Germinal center (tissue), 1 donor: ENCODE measurements at regions not wholly inside any gene's neighbourhood (a gene's known extent, or its start where the extent isn't known, plus 50 kb on each side); places are given as distances from the start of the nearest gene placed in this dataset.
"Not testable (repeated sequence)": the region's sequence is repeated elsewhere in the genome, so short reads cannot be mapped to it uniquely, and the experiment has no call there.

Experiments
- DNase-seq: peaks from one replicate; pipeline ENCODE4 v3.0.0; 2012; ENCODE audit warnings: mixed read lengths, low spot score

DNA sequence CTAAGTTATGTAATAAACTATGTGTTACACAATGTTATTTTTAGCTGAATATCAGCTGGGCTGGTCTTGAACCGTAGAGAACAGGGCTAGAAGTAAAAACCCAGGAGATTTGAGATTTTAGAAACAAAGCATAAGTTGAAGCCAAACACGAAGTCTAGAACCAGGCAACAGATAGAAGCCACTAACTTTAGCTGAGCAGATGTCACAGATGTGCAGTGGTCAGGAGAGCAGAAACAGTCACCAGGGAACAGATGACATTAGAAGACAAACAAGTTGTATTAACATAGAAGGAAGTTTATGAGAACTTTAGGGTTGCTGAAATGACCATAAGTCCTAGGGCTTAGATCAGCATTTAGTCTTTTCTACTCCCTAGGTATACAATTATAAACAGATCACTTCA lies 731.0 kb downstream of the ZNF385D start:
- DNase-seq, result no peak

DNA sequence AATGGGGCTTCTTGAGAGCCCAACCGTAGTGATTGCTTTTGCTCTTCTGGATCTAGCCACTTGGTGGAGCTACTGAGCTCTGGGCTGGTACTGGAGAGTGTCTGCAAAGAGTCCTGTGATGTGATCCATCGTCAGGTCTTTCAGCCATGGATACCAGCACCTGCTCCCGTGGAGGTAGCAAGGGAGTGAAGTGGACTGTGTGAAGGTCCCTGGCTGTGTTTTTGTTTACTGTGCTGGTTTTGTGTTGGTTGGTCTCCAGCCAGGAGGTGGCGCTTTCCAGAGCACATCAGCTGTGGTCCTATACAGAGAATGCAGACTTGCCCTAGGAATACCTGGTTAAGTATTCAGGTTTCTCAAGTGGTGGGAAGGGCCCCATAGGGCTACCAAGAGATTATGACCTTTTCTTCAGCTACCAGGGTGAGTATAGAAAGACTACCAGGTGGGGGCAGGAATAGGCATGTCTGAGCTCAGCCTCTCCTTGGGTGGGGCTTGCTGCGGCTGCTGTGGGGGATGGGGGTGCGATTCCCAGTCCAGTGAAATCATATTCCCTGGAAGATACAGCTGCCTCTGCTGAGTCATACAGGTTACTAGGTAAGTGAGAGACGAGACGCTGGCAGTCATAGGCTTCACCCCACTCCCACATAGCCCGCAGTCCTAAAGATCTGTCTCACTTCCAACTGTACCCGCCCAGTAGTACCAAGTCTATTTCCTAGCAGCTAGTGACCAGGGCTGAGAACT lies 733.7 kb downstream of the ZNF385D start:
- DNase-seq, result no peak

DNA sequence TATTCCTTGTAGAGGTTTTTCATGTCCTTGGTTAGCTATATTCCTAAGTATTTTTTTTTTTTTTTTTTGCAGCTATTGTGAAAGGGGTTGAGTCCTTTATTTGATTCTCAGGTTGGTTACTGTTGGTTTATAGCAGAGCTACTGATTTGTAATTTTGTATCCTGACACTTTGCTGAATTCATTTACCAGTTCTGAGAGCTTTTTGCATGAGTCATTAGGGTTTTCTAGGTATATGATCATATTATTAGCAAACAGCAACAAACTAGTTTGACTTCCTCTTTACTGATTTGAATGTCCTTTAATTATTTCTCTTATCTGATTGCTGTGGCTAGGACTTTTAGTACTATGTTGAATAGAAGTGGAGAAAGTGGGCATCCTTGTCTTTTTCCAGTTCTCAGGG lies 737.4 kb downstream of the ZNF385D start:
- DNase-seq, result no peak

DNA sequence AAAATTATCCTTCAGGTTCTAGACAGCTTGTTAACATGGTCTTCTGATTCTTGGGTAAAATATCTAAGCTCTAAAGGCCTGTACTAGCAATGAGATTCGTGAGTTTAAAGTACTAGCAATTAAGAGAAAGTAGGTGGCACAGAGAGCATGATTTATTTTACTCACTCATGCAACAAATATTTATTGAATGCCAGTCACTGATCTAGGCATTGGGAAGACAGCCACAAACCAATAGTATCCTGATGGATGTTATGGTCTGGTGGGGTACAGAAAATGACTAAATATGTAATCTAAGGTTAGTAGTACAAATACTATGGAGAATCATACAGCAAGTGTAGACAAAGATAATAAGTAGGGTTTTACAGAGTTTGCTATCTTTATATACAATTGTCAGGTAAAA lies 751.3 kb downstream of the ZNF385D start:
- DNase-seq, result no peak

DNA sequence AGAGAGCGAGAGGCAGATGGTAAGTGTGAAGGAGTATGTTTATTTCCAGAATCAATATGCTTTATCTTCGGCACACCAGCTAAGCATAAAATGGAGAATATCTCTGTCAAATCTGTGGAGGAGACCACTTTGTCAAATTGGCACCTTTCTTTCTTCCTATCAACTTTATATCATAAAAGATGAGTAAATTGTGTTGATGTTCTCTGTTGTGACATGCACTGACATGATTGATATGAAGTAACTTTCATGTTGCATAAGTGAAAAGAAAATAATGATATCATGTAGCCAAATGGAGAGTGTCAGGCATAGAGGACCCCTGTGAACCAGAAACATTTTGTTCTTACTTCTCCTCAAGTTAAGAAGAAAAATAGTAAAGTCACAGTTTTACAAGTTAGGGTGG lies 753.8 kb downstream of the ZNF385D start:
- no peak for DNase-seq

DNA sequence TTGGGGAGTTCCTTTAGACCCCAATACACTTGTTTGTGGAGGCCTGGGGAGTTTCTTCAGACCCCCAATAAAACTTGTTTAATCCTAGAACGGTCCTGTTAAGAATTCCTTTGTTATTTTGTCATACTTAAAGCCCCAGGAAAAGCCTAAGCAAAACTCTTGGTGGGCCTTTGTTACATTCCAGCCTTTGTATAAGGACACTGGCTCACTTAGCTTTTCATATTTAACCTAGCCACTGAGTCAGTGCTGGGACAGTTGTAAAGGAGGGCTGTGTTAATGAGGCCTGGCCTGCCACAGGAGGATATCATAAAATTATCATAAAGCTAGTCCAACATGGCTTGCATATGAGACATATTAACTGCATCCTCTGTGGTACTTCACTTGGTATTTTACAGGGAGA lies 760.1 kb downstream of the ZNF385D start:
- no peak for DNase-seq

DNA sequence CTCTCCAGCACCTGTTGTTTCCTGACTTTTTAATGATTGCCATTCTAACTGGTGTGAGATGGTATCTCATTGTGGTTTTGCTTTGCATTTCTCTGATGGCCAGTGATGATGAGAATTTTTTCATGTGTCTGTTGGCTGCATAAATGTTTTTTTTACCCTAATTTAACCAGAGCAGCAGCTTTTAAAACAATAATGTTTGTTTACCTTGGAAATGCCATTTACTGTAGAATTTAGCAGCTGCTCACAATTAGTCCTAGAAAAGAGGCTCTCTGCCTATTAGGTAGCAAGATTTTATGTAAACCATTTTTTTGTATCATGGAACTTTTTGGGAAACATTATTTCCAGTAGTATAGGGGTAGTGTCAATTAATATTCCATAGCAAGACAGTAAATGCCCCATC lies 761.4 kb downstream of the ZNF385D start:
- not testable (repeated sequence) for DNase-seq

DNA sequence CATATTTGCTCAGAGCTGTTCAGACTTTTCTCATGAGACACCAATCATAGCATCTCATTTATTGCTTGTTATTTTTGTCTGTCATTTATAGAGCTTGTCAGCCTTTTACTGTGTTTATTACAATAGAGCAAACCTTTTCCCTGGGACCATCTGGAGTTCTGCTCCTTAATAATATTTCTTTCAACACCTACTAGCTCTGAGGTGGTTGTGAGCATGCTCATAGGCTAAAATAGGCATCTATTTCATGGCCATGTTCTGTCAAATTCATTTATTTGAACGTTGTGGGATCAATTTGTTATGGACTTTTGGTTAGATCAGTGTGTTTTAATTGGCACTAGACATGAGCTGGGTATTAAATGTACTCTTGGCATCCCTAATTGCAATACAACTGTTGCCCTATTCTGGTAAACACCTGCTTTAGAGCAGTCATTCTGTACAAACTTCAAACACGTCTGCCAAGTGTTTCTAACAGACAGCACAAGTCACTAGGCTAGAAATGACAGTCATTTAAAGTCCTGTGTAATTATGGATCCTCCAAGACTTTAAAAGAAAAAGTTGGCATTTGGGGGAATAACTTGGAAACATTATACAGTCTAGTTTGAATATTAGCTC lies 766.3 kb downstream of the ZNF385D start:
- no peak for DNase-seq

DNA sequence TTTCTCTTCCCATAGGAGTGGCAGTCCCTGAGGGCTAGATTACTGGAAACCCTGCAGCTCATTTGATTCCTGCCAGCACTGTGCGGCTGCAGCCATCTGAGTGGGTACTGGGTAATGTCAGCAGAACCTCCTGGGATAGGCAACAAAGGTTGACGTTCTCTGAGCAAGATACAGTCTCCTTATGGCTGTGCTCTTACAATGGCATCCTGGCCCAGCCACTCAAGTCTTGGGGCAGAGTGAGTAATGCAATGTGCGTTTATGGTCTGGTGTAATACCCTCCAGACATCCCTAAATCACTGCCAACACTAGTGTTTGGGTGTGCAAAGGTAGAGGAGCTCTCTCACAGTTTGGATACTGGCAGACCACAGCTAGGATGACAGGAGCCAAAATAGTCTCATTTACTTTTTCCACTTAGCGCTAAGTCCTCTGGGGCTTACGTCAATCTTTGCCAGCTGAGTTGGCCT lies 775.8 kb downstream of the ZNF385D start:
- DNase-seq, result no peak

DNA sequence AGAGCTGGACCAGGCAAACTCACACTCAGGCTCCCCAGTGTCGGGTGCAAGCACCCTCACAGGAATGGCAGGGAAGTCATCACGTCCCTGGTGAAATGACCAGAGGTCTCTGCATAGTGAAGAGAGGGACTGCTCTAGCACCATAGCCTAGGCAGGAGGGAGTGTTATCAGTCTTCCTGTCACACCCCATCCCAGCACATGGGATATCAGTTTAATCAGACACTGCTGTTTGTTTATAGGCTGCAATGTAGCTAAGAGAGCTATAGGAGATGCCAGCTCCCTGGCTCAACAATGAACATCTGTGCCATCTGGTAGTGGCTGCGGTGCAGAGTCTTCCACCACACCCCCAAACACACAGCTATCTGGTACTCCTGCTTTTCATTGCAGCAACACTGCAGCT lies 776.6 kb downstream of the ZNF385D start:
- no peak for DNase-seq

DNA sequence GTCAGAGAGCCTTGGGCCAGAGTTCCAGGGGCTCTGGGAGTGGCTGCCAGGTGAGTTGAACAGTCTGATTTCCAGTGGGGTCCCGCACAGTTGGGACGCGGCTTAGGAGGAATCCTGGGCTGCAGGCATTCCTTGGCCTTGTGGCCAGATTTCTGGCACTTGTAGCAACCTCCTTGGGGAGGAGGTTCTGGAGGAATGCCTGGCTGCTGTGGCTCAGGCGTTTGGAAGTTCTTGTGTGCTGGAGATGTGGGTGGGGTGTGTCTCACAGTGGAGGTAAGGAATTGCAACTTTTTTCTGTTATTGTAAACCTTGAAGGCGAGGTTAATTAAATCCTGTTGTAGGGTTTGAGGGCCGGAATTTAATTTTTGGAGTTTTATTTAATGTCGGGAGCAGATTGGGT lies 780.2 kb downstream of the ZNF385D start:
- not testable (repeated sequence) for DNase-seq

DNA sequence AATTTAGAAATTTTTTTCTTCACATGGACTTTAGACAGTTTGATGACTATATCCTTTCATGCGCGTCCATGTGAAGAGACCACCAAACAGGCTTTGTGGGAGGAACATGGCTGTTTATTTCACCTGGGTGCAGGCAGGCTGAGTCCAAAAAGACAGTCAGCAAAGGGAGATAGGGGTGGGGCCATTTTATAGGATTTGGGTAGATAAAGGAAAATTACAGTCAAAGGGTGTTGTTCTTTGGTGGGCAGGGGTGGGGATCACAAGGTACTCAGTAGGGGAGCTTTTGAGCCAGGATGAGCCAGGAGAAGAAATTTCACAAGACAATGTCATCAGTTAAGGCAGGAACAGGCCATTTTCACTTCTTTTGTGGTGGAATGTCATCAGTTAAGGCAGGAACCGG lies 781.5 kb upstream of the SGO1 start:
- DNase-seq, result not testable (repeated sequence)

DNA sequence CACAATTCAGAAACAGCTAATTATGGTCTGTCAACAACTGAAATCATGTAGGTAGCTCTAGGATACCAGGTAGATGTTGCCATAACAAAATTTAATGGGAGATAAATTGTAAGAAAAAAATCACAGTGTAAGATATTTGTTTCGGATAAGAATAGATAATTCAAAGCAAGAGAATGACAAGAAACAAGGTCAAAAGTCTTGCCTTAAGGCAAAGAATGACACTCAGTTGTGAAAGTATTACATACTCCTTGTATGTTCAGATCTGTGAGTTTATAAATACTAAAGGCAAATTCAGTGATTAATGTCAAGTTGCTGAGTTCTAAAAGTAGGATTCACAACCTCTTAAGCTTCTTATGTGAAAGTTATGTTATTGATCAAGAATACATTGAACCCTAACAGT lies 772.2 kb upstream of the SGO1 start:
- DNase-seq, result no peak

DNA sequence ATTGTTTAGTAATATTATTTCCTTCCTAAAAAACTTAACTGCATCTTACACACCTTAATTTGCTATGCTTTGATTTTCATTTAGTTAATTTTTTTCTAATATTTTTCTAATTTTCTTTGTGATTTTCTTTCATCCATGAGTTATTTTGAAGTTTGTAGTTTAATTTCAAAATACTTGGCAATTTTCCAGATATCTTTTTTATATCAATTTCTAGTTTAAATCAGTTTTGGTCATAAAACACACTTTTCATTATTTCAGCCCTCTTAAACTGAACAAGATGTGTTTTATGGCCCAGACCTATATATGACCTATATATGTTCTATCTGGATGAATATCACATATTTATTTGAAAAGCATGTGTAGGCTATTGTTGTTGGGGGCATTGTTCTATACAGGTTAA lies 759.9 kb upstream of the SGO1 start:
- DNase-seq, result no peak

DNA sequence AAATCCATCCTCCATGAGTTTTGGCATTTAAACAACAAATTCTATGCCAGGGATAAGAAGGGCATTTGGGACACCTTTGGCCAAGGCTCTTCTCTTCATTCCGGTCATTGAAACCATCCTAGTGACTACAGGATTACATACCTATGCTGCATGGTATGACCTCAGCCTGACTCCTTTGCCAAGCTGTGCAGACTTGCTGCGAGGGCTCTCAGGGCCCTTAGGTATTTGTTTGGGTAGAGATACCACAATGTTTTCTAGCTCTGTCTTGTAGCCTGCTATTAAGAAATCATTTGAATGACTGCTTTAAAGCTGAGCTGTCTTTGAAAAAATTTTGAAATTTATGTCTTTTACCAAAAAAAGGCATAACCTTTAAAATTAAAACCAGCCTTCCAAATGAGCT lies 749.8 kb upstream of the SGO1 start:
- DNase-seq, result no peak

DNA sequence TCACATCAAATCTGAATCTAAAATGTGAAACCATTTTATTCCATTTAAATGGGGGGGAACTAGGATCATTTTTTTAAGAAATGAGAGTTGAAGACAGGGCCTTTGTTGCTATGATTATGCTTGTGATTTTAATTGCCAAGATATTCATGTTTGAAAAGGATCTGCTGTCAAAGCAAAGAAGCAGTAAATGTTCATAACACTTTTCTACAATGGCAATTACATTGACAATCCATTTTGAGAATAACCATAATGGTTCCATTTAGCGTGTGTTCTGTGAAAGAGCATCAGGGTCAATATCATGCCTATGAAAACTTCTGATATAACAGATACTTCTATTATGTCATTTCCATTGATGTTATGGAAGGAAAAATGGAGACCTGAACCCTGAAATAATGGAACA lies 745.8 kb upstream of the SGO1 start:
- no peak for DNase-seq

DNA sequence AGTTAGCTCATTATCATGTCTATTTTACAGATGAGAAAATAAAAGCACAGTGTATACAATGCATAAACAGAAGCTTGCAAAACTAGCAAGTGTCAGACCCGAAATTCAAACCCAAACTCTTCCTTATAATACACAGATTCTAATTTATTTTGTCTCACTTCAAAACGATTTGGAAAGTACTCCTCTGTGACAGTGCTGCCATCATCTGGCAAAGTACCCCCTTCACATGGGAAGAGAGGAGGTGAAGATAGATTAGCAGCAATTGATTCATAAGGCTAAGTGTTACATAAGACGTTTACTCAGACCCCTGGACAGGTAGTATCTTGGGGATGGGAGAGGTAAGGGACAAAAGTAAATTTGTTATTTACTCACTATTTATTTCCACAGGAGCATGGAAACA lies 744.0 kb upstream of the SGO1 start:
- no peak for DNase-seq

DNA sequence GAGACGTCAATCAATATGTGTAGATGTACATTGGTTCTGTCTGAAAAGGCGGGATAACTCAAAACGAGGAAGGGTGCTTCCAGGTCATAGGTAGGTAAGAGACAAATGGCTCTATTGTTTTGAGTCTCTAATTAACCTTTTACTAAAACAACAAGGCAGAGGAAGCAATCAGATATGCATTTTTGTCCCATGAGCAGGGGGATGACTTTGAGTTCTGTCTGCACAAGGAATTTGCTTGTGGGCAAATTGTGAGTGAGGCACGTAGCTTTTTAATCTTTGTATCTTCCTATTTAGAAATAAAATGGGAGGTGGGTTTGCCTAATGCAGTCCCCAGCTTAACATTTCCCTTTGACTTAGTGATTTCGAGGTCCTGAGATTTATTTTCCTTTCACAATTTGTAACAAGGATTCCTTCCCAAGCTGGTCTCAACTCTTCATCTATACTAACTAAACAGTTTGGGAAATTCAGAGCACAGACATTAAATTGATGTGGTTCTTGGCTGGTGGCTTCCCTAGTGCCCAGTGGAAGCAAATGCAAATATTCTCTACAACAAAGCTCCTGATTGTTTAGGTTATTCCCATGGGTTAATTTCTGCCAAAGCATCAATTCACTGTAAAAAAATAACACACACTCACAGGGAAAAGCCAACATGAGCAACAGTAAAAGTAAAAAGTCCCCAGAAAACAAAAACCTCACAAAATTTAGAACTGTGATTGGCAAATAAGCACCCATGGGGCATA lies 738.8 kb upstream of the SGO1 start:
- no peak for DNase-seq

DNA sequence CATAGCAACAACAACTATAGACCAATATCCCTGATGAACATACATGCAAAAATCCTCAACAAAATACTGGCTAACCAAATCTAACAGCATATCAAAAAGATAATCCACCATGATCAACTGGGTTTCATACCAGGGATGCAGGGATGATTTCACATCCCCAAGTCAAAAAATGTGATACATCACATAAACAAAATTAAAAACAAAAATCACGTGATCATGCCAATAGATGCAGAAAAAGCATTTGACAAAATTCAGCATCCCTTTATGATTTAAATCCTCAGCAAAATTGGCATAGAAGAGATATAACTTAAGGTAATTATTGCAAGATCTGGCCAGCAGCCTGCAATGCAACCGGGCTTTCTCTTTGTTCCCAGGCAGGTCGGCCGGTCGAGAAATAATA lies 735.1 kb upstream of the SGO1 start:
- DNase-seq, result not testable (repeated sequence)

DNA sequence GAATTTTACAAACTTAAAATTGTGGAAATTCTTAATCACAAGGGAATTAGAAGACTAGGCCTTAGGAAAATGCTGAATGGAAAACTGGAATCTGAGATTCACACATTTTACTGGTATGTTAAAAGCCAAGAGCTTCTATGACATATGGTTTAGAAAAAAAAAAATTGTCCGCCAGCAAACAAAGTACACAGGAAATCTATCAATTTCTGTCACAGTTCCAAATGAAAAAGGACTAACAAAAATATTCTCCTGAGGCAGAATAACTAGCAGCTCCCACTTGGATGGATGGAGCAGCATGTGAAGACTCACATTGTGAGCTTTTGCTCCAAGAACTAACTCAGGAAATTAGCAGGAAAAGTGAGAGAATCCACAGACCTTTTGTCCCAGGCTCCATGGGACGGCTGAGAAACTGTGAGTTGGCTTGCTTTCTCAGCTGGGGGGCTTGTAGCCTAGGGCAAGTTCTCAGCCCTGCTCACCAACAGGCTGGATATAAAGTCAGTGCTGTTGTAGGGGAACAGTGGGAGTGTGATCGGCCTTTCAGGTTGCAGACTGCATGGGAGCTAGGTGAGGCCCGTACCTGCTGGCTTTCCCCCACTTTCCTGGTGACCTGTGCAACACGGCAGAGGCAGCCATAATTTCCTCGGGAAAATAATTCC lies 731.1 kb upstream of the SGO1 start:
- DNase-seq, result no peak

DNA sequence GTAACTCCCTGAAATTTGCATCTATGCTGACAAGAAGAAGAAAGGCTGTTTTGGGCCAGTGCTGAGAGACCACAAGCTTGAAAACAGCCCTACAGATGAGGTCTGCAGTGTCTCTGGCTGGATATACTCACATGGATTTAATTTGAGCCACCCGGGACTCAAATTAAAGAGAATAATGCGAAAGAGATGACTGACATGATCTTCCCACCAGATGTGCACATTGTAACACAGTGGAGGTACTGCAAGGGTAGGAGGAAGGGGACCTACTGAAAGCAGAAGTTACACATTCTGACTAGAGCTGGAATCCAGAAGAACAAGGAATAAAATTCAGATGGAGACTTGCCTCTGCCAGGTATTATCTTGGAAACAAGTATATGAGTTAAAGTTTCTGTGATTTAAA lies 728.3 kb upstream of the SGO1 start:
- DNase-seq, result no peak

DNA sequence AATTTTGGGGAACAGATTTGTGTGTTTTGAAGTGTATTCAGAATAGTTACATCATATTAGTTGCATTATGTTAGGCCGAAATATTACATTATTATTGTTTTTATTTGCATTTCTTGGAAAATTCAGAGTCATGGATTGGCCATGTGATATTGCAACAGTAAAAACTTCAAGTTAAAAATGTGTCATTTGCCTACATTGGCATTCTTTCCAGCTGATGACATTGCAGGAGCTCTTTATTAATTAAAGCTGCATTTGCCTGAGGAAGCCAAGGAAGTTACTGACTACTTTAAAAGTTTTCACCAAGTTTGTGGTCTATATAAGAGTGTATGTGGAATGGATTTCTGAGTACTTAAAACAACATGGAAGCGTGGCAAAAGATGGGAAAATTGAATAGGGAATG lies 726.4 kb upstream of the SGO1 start:
- DNase-seq, result no peak

DNA sequence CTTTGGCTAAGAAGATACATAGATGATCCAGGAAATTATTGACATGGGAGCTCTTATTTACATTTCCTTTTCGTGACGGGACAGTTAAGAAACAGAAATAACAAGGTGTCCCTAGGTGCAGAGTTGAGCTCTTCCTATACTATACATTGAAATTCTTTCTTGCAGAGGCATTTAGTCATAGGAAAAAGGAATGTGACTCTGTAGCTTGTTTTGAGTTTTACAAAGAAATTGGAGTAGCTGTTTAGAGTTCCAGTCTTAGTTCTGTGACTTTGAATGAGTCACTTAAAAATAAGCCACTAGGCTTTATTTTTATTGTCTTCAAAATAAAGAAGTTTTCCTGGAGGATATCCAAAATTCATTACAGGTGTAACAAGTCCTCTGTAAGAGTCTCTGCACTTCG lies 723.5 kb upstream of the SGO1 start:
- DNase-seq, result no peak
